Keratinocyte (primary cell): ENCODE measurements at regions not wholly inside any gene's neighbourhood (a gene's known extent, or its start where the extent isn't known, plus 50 kb on each side); places are given as distances from the start of the nearest gene placed in this dataset.

Experiments used
- DNase-seq: peaks from one replicate; pipeline ENCODE4 v3.0.0-alpha.2; 2011; ENCODE audit warnings: low read depth, missing footprints, low spot score
- FAIRE-seq: peaks from 2 replicates; lab custom pipeline; 2011; peaks lifted over from hg19 to GRCh38; lab: Jason Lieb, UNC
- H2AFZ ChIP-seq: 2 replicates; pipeline ENCODE4 v1.6.0; 2012; ENCODE audit warnings: low read length, control low read depth, inconsistent platforms; ENCODE audit not compliant: control insufficient read depth
- H3K27ac ChIP-seq: 2 replicates; pipeline ENCODE4 v1.5.1; 2011; ENCODE audit warnings: low read length; ENCODE audit not compliant: control insufficient read depth, insufficient read depth
- H3K27me3 ChIP-seq: 3 replicates; pipeline ENCODE4 v1.6.0; 2011; ENCODE audit warnings: low read length; ENCODE audit not compliant: control insufficient read depth, insufficient read depth; ENCODE audit errors: extremely low read depth
- H3K36me3 ChIP-seq, 2 experiments: 2 replicates in 1 of 2; 3 replicates in 1 of 2; pipeline ENCODE4 v1.5.1; 2011; ENCODE audit warnings: low read length in 2 of 2, mild to moderate bottlenecking in 1 of 2; ENCODE audit not compliant: control insufficient read depth in 2 of 2, insufficient read depth in 2 of 2; ENCODE audit errors: extremely low read depth in 1 of 2
- H3K4me1 ChIP-seq: 3 replicates; pipeline ENCODE4 v1.5.1; 2011; ENCODE audit warnings: low read length; ENCODE audit not compliant: control insufficient read depth, insufficient read depth; ENCODE audit errors: extremely low read depth
- H3K4me2 ChIP-seq: 3 replicates; pipeline ENCODE4 v1.6.0; 2011; ENCODE audit warnings: low read depth, low read length; ENCODE audit not compliant: control insufficient read depth, insufficient read depth; ENCODE audit errors: extremely low read depth
- H3K4me3 ChIP-seq, 3 experiments: fragments of 200-600 bp in 1 of 3; sonication (generic) in 1 of 3; 2 replicates in 2 of 3; 3 replicates in 1 of 3; pipeline ENCODE4 v1.5.1; 2011 to 2016; ENCODE audit warnings: low read length in 3 of 3, mild to moderate bottlenecking in 3 of 3, control low read depth in 2 of 3, inconsistent platforms in 1 of 3, low read depth in 1 of 3, mixed read lengths in 1 of 3, mixed run types in 1 of 3, moderate library complexity in 1 of 3; ENCODE audit not compliant: control insufficient read depth in 2 of 3, insufficient read depth in 2 of 3; ENCODE audit errors: extremely low read depth in 1 of 3
- H3K79me2 ChIP-seq: 2 replicates; pipeline ENCODE4 v1.6.0; 2012; ENCODE audit warnings: low read length; ENCODE audit not compliant: control insufficient read depth, insufficient read depth
- H3K9ac ChIP-seq: 3 replicates; pipeline ENCODE4 v1.6.0; 2011; ENCODE audit warnings: low read length; ENCODE audit not compliant: control insufficient read depth, insufficient read depth; ENCODE audit errors: extremely low read depth
- H3K9me1 ChIP-seq: 3 replicates; pipeline ENCODE4 v1.6.0; 2011; ENCODE audit warnings: low read length; ENCODE audit not compliant: control insufficient read depth, insufficient read depth; ENCODE audit errors: extremely low read depth
- H3K9me3 ChIP-seq: 2 replicates; pipeline ENCODE4 v1.5.1; 2012; ENCODE audit warnings: low read depth, low read length; ENCODE audit not compliant: control insufficient read depth
- H4K20me1 ChIP-seq: 3 replicates; pipeline ENCODE4 v1.6.0; 2011; ENCODE audit warnings: low read length; ENCODE audit not compliant: control insufficient read depth, insufficient read depth; ENCODE audit errors: extremely low read depth
- CTCF ChIP-seq, 3 experiments: IDR thresholded peaks in 1 of 3; conservative IDR thresholded peaks in 1 of 3; optimal IDR thresholded peaks in 1 of 3; 2 replicates in 2 of 3; 3 replicates in 1 of 3; pipeline versions ENCODE3 to v1.5.1; 2011; ENCODE audit warnings: low read length in 3 of 3, mild to moderate bottlenecking in 3 of 3, moderate library complexity in 2 of 3, control low read depth in 1 of 3, inconsistent platforms in 1 of 3; ENCODE audit not compliant: insufficient read depth in 2 of 3; ENCODE audit errors: extremely low read depth in 1 of 3
- EZH2 ChIP-seq: IDR thresholded peaks from one replicate; pipeline ENCODE4 v1.6.1; 2012; ENCODE audit warnings: inconsistent platforms, mild to moderate bottlenecking, low read length, moderate library complexity
- dilution Hi-C: fragments of 300-500 bp; cut with MboI; formaldehyde crosslinking; loops from one replicate; pipeline ENCODE4 v1.7.0; 2020; ENCODE audit warnings: low sequenced_read_pairs; ENCODE audit not compliant: extremely low pct_ligation_motif_present

- H3K4me3 ChIP-seq, result no peak overlapping the region
- H2AFZ ChIP-seq, result no peak overlapping the region
- no peaks in the 10 kb centered on the region for H3K79me2 ChIP-seq
- H3K27me3 ChIP-seq, result no peaks in the 10 kb centered on the region
- H3K4me1 ChIP-seq, result no peaks in the 10 kb centered on the region
- no peak overlapping the region for H3K9ac ChIP-seq
- no peaks in the 10 kb centered on the region for H3K9me3 ChIP-seq
- no peak overlapping the region for H3K27ac ChIP-seq
- no peak for TF ChIP-seq EZH2
- TF ChIP-seq CTCF (optimal IDR thresholded peaks at IDR 0.05 in 1 of 3, IDR thresholded peaks at IDR 0.05 in 1 of 3, conservative IDR thresholded peaks at IDR 0.05 in 1 of 3; ENCODE audit: extremely low read depth in 1 of 3, insufficient read depth in 2 of 3, low read length in 3 of 3), result no peak
- H3K9me1 ChIP-seq, result no peaks in the 10 kb centered on the region
- no peak for DNase-seq
- H3K4me2 ChIP-seq, result no peak overlapping the region
- dilution Hi-C loops, result no loop called here
- H4K20me1 ChIP-seq, result no peaks in the 10 kb centered on the region
- FAIRE-seq, result no peak
- H3K36me3 ChIP-seq, result no peaks in the 10 kb centered on the region
Observed at GRCh38 chrX:80602036-80602860, 182.0 kb downstream of the TENT5D start.
